OCI-LY1 (cell line): ENCODE measurements at regions not wholly inside any gene's neighbourhood (a gene's known extent, or its start where the extent isn't known, plus 50 kb on each side); places are given as distances from the start of the nearest gene placed in this dataset.

ENCODE experiments used
- H2AFZ ChIP-seq: fragments of 200-600 bp; sonication (generic), shearing (Covaris generic); 2 replicates; pipeline ENCODE4 v1.6.0; 2014; ENCODE audit warnings: antibody characterized with exemption, mild to moderate bottlenecking, low read length
- H3F3A ChIP-seq: fragments of 200-600 bp; sonication (generic), shearing (Covaris generic); 2 replicates; pipeline ENCODE4 v1.6.0; 2014; ENCODE audit warnings: mild to moderate bottlenecking, antibody characterized with exemption, low read length, moderate library complexity; ENCODE audit not compliant: insufficient read depth
- H3K27ac ChIP-seq: fragments of 200-600 bp; sonication (generic); 2 replicates; pipeline ENCODE4 v1.5.1; 2014; ENCODE audit warnings: low read length, mixed run types, mild to moderate bottlenecking, low read depth; ENCODE audit not compliant: poor library complexity, severe bottlenecking
- H3K27me3 ChIP-seq: fragments of 200-600 bp; sonication (generic); 2 replicates; pipeline ENCODE4 v1.6.0; 2014; ENCODE audit warnings: antibody characterized with exemption, mild to moderate bottlenecking, low read length, moderate library complexity; ENCODE audit not compliant: insufficient read depth
- H3K36me3 ChIP-seq: fragments of 200-600 bp; sonication (generic); 2 replicates; pipeline ENCODE4 v1.6.1; 2014; ENCODE audit warnings: mild to moderate bottlenecking, antibody characterized with exemption, low read length, moderate library complexity, mixed read lengths; ENCODE audit not compliant: insufficient read depth
- H3K4me1 ChIP-seq: fragments of 200-600 bp; sonication (generic); 2 replicates; pipeline ENCODE4 v1.5.1; 2014; ENCODE audit warnings: mild to moderate bottlenecking, low read length, moderate library complexity; ENCODE audit not compliant: insufficient read depth, severe bottlenecking
- H3K4me2 ChIP-seq: fragments of 200-600 bp; sonication (generic), shearing (Covaris generic); 2 replicates; pipeline ENCODE4 v1.6.1; 2014; ENCODE audit warnings: low read length
- H3K4me3 ChIP-seq: fragments of 200-600 bp; sonication (generic); 2 replicates; pipeline ENCODE4 v1.5.1; 2014; ENCODE audit warnings: low read length, low read depth, mild to moderate bottlenecking, mixed read lengths; ENCODE audit not compliant: poor library complexity, severe bottlenecking
- H3K79me2 ChIP-seq: fragments of 200-600 bp; shearing (Covaris generic); 2 replicates; pipeline ENCODE4 v1.6.1; 2016; ENCODE audit warnings: mixed run types, low read length, mixed read lengths; ENCODE audit not compliant: insufficient read depth
- H3K9ac ChIP-seq: fragments of 200-600 bp; sonication (generic), shearing (Covaris generic); 2 replicates; pipeline ENCODE4 v1.6.1; 2014; ENCODE audit warnings: mild to moderate bottlenecking, low read length, mixed read lengths
- H3K9me2 ChIP-seq: fragments of 200-600 bp; sonication (generic), shearing (Covaris generic); 2 replicates; pipeline ENCODE4 v1.6.1; 2014; ENCODE audit warnings: low read depth, mild to moderate bottlenecking, low read length, mixed read lengths
- H3K9me3 ChIP-seq: fragments of 200-600 bp; shearing (Covaris generic); 2 replicates; pipeline ENCODE4 v1.6.1; 2014; ENCODE audit warnings: low read length, mixed read lengths
- H4K20me1 ChIP-seq: fragments of 200-600 bp; sonication (generic), shearing (Covaris generic); 2 replicates; pipeline ENCODE4 v1.6.0; 2016; ENCODE audit warnings: mild to moderate bottlenecking, low read length; ENCODE audit not compliant: insufficient read depth
- EZH2 ChIP-seq: fragments of 200-600 bp; sonication (generic), shearing (Covaris generic); IDR thresholded peaks from 2 replicates; pipeline ENCODE4 v1.8.0; 2017; ENCODE audit warnings: borderline replicate concordance, mixed run types, mild to moderate bottlenecking, antibody characterized with exemption, low read length, moderate library complexity, mixed read lengths
- TF ChIP-seq, protein P1 (sequence below): fragments of 200-600 bp; sonication (generic), shearing (Covaris generic); IDR thresholded peaks from 2 replicates; pipeline ENCODE4 v1.5.1; 2017; ENCODE audit warnings: mild to moderate bottlenecking, antibody characterized with exemption, low read length, moderate library complexity, mixed read lengths

DNA sequence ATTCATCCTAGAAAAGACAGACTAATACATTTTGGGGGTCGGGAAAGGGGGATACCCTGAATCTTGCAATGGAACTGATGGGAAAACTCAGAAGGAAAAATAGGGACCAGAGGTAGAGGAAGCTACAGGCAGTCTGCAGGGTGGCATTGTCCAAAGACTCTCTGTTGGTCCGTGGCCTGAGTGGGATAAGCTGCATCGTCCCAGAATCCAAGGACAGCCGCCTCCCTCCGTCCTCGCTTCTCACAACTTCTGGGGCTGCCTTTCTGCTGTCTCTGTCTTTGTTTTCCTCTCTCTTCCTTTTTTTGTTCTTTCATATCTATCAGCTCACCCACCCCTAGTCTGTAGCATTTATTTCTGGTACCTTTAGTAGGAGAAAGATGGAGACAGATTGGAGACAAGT, 1052.6 kb upstream of the RBFOX1 start:
- no peaks in the 10 kb centered on the region for H3K36me3 ChIP-seq
- no peaks in the 10 kb centered on the region for H3K9me2 ChIP-seq
- H3K4me2 ChIP-seq, result no peak overlapping the region
- H3K27ac ChIP-seq, result no peak overlapping the region
- no peaks in the 10 kb centered on the region for H3K27me3 ChIP-seq
- no peak for TF ChIP-seq EZH2
- TF ChIP-seq, protein P1, sequence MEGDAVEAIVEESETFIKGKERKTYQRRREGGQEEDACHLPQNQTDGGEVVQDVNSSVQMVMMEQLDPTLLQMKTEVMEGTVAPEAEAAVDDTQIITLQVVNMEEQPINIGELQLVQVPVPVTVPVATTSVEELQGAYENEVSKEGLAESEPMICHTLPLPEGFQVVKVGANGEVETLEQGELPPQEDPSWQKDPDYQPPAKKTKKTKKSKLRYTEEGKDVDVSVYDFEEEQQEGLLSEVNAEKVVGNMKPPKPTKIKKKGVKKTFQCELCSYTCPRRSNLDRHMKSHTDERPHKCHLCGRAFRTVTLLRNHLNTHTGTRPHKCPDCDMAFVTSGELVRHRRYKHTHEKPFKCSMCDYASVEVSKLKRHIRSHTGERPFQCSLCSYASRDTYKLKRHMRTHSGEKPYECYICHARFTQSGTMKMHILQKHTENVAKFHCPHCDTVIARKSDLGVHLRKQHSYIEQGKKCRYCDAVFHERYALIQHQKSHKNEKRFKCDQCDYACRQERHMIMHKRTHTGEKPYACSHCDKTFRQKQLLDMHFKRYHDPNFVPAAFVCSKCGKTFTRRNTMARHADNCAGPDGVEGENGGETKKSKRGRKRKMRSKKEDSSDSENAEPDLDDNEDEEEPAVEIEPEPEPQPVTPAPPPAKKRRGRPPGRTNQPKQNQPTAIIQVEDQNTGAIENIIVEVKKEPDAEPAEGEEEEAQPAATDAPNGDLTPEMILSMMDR, result no peak
- H3K4me3 ChIP-seq, result no peak overlapping the region
- H3K9me3 ChIP-seq, result no peaks in the 10 kb centered on the region
- H3K79me2 ChIP-seq, result no peaks in the 10 kb centered on the region
- no peak overlapping the region for H3K9ac ChIP-seq
- H3F3A ChIP-seq, result no peaks in the 10 kb centered on the region
- H3K4me1 ChIP-seq, result no peaks in the 10 kb centered on the region
- H2AFZ ChIP-seq, result no peak overlapping the region
- no peaks in the 10 kb centered on the region for H4K20me1 ChIP-seq

DNA sequence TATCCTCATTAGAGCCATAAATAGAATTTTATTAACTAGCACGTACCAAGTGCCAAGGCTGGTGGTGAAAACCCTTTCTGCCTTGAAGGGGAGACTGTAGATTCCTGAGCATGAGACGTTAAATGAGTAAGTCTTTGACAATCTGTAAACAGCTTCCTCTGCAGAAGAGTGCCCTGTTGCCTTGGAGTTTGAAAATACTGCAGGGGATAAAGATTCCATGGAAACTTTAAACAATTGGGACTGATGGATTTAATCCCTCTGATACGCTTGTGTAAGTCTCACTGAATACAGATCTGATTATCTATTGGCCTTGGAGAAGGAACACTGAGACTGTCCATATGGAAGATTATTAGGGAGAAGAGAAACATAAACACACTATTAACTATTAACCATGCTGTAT, 1053.4 kb upstream of the RBFOX1 start:
- Histone ChIP-seq H3F3A (no peaks in the 10 kb centered on the region), H4K20me1 (no peaks in the 10 kb centered on the region)

DNA sequence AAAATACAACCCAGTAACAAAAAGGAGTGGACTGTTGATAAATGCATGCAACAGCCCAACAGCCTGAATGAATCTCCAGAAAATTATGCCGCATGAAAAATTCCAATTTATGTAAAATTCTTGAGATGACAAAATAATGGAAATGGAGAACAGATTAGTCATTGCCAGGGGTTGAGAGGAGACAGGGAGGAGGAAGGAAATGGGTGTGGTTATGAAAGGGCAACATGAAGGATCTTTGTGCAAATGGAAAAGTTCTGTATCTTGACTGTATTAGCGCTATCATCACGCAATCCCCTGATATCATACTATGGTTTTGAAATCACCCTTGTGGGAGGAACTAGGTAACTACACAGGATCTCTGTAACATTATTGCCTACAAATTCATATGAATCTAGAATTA, 1058.3 kb upstream of the RBFOX1 start:
- Histone ChIP-seq H3K4me3 (no peak overlapping the region), H3K4me1 (no peaks in the 10 kb centered on the region), H3K4me2 (no peak overlapping the region), H2AFZ (no peak overlapping the region), H3F3A (no peaks in the 10 kb centered on the region), H3K9ac (no peak overlapping the region), H4K20me1 (no peaks in the 10 kb centered on the region), H3K9me2 (no peaks in the 10 kb centered on the region), H3K9me3 (no peaks in the 10 kb centered on the region), H3K36me3 (no peaks in the 10 kb centered on the region), H3K27ac (no peak overlapping the region), H3K79me2 (no peaks in the 10 kb centered on the region), H3K27me3 (no peaks in the 10 kb centered on the region)
- no peak for TF ChIP-seq EZH2
- TF ChIP-seq, protein P1, result no peak

More for the DNA sequence above, 1053.4 kb upstream of the RBFOX1 start:
- no peak overlapping the region for H3K4me2 ChIP-seq
- no peaks in the 10 kb centered on the region for H3K9me3 ChIP-seq
- no peaks in the 10 kb centered on the region for H3K4me1 ChIP-seq
- no peaks in the 10 kb centered on the region for H3K36me3 ChIP-seq
- H3K9ac ChIP-seq, result no peak overlapping the region
- H3K27ac ChIP-seq, result no peak overlapping the region
- no peaks in the 10 kb centered on the region for H3K9me2 ChIP-seq
- TF ChIP-seq, protein P1, result no peak
- TF ChIP-seq EZH2, result no peak
- no peak overlapping the region for H3K4me3 ChIP-seq
- H3K79me2 ChIP-seq, result no peaks in the 10 kb centered on the region
- H2AFZ ChIP-seq, result no peak overlapping the region
- no peaks in the 10 kb centered on the region for H3K27me3 ChIP-seq
